ENCODE measurements at regions not wholly inside any gene's neighbourhood (a gene's known extent, or its start where the extent isn't known, plus 50 kb on each side); places are given as distances from the start of the nearest gene placed in this dataset.

DNA sequence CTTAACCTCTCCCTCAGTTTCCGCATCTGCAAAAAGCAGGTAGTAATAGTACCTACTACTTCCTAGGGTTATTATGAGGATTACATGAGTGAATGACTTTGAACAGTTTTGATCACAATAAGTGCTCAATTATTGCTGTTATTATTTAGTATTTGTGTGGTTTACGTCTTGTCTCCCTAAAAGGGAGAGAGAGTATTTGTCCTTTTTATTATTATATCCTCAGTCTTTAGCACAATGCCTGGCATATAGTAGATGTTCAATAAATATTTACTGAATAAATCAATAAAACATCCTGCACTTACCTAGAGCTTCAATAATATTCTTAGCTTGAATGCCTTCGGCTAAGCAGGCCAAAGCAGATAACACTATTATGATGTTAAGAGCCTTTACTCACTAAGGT, 160.0 kb downstream of the TANC2 start:
- H3K4me3 ChIP-seq (ENCODE audit: low read depth, low read length): no peak overlapping the region
- no peak for DNase-seq (ENCODE audit: low read depth)
- TF ChIP-seq, protein P1, sequence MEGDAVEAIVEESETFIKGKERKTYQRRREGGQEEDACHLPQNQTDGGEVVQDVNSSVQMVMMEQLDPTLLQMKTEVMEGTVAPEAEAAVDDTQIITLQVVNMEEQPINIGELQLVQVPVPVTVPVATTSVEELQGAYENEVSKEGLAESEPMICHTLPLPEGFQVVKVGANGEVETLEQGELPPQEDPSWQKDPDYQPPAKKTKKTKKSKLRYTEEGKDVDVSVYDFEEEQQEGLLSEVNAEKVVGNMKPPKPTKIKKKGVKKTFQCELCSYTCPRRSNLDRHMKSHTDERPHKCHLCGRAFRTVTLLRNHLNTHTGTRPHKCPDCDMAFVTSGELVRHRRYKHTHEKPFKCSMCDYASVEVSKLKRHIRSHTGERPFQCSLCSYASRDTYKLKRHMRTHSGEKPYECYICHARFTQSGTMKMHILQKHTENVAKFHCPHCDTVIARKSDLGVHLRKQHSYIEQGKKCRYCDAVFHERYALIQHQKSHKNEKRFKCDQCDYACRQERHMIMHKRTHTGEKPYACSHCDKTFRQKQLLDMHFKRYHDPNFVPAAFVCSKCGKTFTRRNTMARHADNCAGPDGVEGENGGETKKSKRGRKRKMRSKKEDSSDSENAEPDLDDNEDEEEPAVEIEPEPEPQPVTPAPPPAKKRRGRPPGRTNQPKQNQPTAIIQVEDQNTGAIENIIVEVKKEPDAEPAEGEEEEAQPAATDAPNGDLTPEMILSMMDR (IDR thresholded peaks at IDR 0.05; ENCODE audit: control insufficient read depth, extremely low read depth, insufficient read depth): no peak

- TF ChIP-seq, protein P1 (IDR thresholded peaks at IDR 0.05; ENCODE audit: control insufficient read depth, extremely low read depth, insufficient read depth): no peak
- no peak overlapping the region for H3K4me3 ChIP-seq (ENCODE audit: low read depth, low read length)
- DNase-seq (ENCODE audit: low read depth): no peak
Measured at GRCh38 chr17:63126607-63127006, 160.6 kb downstream of the TANC2 start.

- DNase-seq (ENCODE audit: low read depth): no peak
- TF ChIP-seq, protein P1 (IDR thresholded peaks at IDR 0.05; ENCODE audit: control insufficient read depth, extremely low read depth, insufficient read depth): no peak
- H3K4me3 ChIP-seq (ENCODE audit: low read depth, low read length): no peak overlapping the region
Measured at GRCh38 chr17:63132459-63132911, 166.4 kb downstream of the TANC2 start.

- no peak for DNase-seq (ENCODE audit: low read depth)
- TF ChIP-seq, protein P1 (IDR thresholded peaks at IDR 0.05; ENCODE audit: control insufficient read depth, extremely low read depth, insufficient read depth): no peak
- H3K4me3 ChIP-seq (ENCODE audit: low read depth, low read length): no peak overlapping the region
Measured at GRCh38 chr17:63133491-63133890, 167.5 kb downstream of the TANC2 start.

GRCh38 chr17:63134867-63135266, 168.8 kb downstream of the TANC2 start:
- TF ChIP-seq, protein P1 (IDR thresholded peaks at IDR 0.05; ENCODE audit: control insufficient read depth, extremely low read depth, insufficient read depth): no peak
- no peak for DNase-seq (ENCODE audit: low read depth)
- no peak overlapping the region for H3K4me3 ChIP-seq (ENCODE audit: low read depth, low read length)

DNA sequence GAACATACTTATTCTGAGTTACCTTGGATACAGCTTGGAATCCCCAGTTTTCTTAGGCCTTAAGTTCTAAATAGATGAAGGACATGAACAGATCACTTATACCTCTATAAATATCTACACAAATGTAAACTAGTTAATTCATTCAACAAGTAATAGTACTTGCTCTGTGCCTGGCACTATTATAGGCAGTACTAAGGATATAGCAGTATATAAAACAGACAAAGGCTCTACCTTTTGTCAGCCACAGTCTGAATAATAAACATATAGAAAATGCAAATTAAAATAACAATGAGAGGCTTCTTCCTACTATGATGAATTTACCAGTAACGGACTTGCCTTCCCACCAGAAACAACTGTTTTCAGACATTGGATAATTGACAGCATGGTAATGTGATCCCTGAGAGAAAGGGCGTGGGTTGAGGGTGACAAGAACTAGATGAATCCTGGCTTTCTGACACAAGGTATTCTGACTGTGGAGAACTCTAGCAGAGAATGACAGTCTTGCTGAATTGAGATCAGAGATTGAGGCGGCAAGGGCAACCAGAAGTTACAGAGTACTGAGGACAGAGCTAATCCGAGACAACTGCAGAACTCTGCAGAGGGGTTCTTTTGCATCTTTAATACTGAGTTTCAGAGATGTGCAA, 170.5 kb downstream of the TANC2 start:
- TF ChIP-seq, protein P1 (IDR thresholded peaks at IDR 0.05; ENCODE audit: control insufficient read depth, extremely low read depth, insufficient read depth): no peak
- no peak overlapping the region for H3K4me3 ChIP-seq (ENCODE audit: low read depth, low read length)
- no peak for DNase-seq (ENCODE audit: low read depth)

- TF ChIP-seq, protein P1 (IDR thresholded peaks at IDR 0.05; ENCODE audit: control insufficient read depth, extremely low read depth, insufficient read depth): no peak
- H3K4me3 ChIP-seq (ENCODE audit: low read depth, low read length): no peak overlapping the region
- no peak for DNase-seq (ENCODE audit: low read depth)
Measured at GRCh38 chr17:63137163-63137562, 171.1 kb downstream of the TANC2 start.
